ENCODE measurements at regions not wholly inside any gene's neighbourhood (a gene's known extent, or its start where the extent isn't known, plus 50 kb on each side); places are given as distances from the start of the nearest gene placed in this dataset.

DNA sequence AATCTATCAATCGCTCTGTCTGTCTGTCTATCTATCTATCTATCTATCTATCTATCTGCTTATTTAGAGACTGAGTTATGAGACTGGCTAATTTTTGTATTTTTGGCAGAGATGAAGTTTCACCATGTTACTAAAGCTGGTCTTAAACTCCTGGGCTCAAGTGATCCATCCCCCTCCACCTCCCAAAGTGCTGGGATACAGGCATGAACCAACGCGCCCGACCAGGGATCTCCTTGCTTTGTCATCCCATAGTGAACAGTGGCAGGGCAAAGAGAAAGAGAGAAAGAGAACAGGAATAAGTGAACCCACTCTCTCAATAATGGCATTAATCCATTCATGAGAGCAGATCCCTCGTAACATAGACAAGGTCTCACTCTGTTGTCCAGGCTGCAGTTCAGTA is 66.4 kb upstream of the DSP start:
- 90 to 92% methylated on average over 5 of the region's 5 CpGs for whole genome bisulfite sequencing, 2 donors
- FAIRE-seq = no peak
- DNase-seq = no peak

DNA sequence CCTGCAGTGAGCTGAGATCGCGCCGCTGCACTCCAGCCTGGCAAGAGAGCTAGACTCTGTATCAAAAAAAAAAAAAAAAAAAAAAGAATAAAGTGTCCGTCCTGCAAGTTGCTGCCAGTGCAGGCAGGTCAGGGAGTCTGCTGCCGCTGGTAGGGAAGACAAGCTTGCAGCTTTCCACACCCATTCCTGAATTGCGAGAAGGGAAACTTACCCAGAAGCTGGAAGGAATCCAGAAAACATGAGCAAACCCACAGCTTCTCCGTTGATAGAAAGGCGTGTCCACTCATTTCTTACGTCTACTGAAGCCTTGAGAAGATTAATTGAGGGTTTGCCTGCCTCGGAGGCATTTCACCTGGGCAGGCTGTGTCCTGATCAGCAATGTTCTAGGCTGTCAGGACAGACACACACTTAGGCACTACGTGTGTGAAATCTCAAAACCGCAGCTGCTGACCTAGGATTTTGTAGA is 61.6 kb upstream of the DSP start:
- H3K4me1 ChIP-seq = no peaks in the 10 kb centered on the region
- TF ChIP-seq, protein P1, sequence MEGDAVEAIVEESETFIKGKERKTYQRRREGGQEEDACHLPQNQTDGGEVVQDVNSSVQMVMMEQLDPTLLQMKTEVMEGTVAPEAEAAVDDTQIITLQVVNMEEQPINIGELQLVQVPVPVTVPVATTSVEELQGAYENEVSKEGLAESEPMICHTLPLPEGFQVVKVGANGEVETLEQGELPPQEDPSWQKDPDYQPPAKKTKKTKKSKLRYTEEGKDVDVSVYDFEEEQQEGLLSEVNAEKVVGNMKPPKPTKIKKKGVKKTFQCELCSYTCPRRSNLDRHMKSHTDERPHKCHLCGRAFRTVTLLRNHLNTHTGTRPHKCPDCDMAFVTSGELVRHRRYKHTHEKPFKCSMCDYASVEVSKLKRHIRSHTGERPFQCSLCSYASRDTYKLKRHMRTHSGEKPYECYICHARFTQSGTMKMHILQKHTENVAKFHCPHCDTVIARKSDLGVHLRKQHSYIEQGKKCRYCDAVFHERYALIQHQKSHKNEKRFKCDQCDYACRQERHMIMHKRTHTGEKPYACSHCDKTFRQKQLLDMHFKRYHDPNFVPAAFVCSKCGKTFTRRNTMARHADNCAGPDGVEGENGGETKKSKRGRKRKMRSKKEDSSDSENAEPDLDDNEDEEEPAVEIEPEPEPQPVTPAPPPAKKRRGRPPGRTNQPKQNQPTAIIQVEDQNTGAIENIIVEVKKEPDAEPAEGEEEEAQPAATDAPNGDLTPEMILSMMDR (IDR thresholded peaks at IDR 0.05) = no peak
- no peaks in the 10 kb centered on the region for H3K36me3 ChIP-seq
- ATAC-seq (peak; percentile 93 to 96 (median 96)), FAIRE-seq (no peak), DNase-seq (peak in 4 of 6 donors; percentile 54 to 80 (median 60))
- no peaks in the 10 kb centered on the region for H3K27me3 ChIP-seq
- no peaks in the 10 kb centered on the region for H3K9me3 ChIP-seq
- 6 to 13% methylated on average over 12 of the region's 12 CpGs for WGBS, 2 donors
- intact Hi-C loops (cut with DNase I) = no loop called here
- H3K27ac ChIP-seq = peak overlapping the region; percentile 7 to 47 (median 46)
- H3K4me3 ChIP-seq = peak overlapping the region in 2 of 4 donors; percentile 6 to 7

More for the DNA sequence above, 66.4 kb upstream of the DSP start:
- H3K27ac ChIP-seq = no peak overlapping the region
- no peaks in the 10 kb centered on the region for H3K4me1 ChIP-seq
- no peaks in the 10 kb centered on the region for H3K9me3 ChIP-seq
- H3K4me3 ChIP-seq = no peak overlapping the region
- no peaks in the 10 kb centered on the region for H3K36me3 ChIP-seq
- H3K27me3 ChIP-seq = no peaks in the 10 kb centered on the region
- ATAC-seq = no peak
- TF ChIP-seq, protein P1 (IDR thresholded peaks at IDR 0.05) = no peak
- intact Hi-C loops (cut with DNase I) = no loop called here

DNA sequence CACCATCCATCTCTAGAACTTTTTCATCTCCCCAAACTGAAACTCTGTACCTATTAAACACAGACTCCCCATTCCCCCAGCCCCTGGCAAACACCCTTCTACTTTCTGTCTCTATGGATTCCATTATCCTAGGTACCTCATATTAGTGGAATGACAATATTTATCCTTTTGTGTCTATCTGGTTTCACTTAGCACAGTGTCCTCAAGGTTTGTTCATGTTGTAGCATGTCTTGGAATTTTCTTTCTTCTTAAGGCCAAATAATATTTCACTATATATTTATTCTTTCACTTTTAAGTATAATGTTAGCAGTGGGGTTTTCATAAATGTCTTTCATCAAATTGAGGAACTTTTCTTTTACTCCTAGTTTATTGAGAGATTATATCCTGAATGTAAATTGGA is 56.8 kb upstream of the DSP start:
- Histone ChIP-seq H3K4me3 (no peak overlapping the region), H3K36me3 (no peaks in the 10 kb centered on the region), H3K27ac (no peak overlapping the region), H3K27me3 (no peaks in the 10 kb centered on the region), H3K9me3 (no peaks in the 10 kb centered on the region), H3K4me1 (no peaks in the 10 kb centered on the region)
- DNase-seq (no peak), ATAC-seq (no peak), FAIRE-seq (no peak)
- intact Hi-C loops (cut with DNase I) = no loop called here
- TF ChIP-seq, protein P1 (IDR thresholded peaks at IDR 0.05) = no peak

DNA sequence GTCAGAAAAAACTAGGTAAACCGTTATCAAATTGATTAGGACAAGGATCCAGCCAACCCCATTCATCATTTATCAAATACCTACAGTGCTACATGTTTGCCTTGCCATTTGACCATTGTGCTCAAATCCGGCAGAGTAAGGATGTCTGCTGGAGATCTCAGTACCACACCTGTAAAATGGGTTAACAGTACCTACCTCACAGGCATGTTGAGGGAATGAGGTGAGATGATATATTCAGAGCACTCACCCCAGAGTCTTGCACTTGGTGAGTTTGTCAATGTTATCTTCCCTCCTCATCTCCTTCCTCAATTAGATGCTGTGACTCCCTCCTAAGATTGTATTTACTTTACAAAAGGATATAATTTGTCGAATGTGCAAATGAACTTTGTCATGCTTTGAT is 54.5 kb upstream of the DSP start:
- intact Hi-C loops (cut with DNase I) = no loop called here
- no peaks in the 10 kb centered on the region for H3K9me3 ChIP-seq
- ATAC-seq = no peak
- WGBS, 2 donors = 70 to 80% methylated on average over 3 of the region's 3 CpGs
- H3K4me1 ChIP-seq = no peaks in the 10 kb centered on the region
- FAIRE-seq = no peak
- H3K27me3 ChIP-seq = no peaks in the 10 kb centered on the region
- TF ChIP-seq, protein P1 (IDR thresholded peaks at IDR 0.05) = no peak
- H3K27ac ChIP-seq = no peak overlapping the region
- H3K4me3 ChIP-seq = no peak overlapping the region
- no peaks in the 10 kb centered on the region for H3K36me3 ChIP-seq
- DNase-seq = no peak

DNA sequence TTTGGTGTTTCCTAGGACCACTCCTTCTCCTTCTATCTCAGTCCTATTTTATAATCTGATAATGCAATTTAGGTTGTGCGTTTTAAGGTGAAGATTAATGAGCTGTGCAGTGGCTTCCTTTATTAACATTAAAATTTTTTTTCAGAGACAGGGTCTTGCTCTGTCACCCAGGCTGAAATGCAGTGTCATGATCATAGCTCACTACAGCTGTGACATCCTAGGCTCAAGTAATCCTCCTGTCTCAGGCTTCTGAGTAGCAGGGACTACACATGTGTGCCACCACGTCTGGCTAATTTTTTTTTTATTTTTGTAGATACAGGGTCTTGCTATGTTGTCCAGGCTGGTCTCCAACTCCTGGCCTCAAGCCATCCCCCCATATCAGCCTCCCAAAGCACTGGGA is 53.0 kb upstream of the DSP start:
- ATAC-seq (no peak), FAIRE-seq (no peak), DNase-seq (no peak)
- no peak overlapping the region for H3K27ac ChIP-seq
- intact Hi-C loops (cut with DNase I) = no loop called here
- no peaks in the 10 kb centered on the region for H3K4me1 ChIP-seq
- no peaks in the 10 kb centered on the region for H3K36me3 ChIP-seq
- WGBS, 2 donors = 68 to 82% methylated on average over 2 of the region's 2 CpGs
- H3K27me3 ChIP-seq = no peaks in the 10 kb centered on the region
- H3K9me3 ChIP-seq = no peaks in the 10 kb centered on the region
- H3K4me3 ChIP-seq = no peak overlapping the region
- TF ChIP-seq, protein P1 (IDR thresholded peaks at IDR 0.05) = no peak
